ENCODE measurements at regions not wholly inside any gene's neighbourhood (a gene's known extent, or its start where the extent isn't known, plus 50 kb on each side); places are given as distances from the start of the nearest gene placed in this dataset.
"Not testable (repeated sequence)": the region's sequence is repeated elsewhere in the genome, so short reads cannot be mapped to it uniquely, and the experiment has no call there.

- WGBS = 57% methylated on average over 4 of the region's 4 CpGs
- Histone ChIP-seq H3K27me3 (ENCODE audit: control insufficient read depth, insufficient read depth) (no peaks in the 10 kb centered on the region), H3K27ac (ENCODE audit: low read length) (no peak overlapping the region), H3K4me3 (ENCODE audit: low read length) (no peak overlapping the region), H3K4me1 (ENCODE audit: control insufficient read depth, insufficient read depth, low read length) (no peaks in the 10 kb centered on the region), H3K9me3 (ENCODE audit: control insufficient read depth, low read length) (no peaks in the 10 kb centered on the region)
- ATAC-seq (no peak), DNase-seq (no peak)
- intact Hi-C loops (cut with DNase I) = no loop called here
Measured at GRCh38 chr7:8354503-8354902, 78.9 kb upstream of the NXPH1 start.

- 70% methylated on average over 3 of the region's 3 CpGs for WGBS
- no peaks in the 10 kb centered on the region for H3K27me3 ChIP-seq (ENCODE audit: control insufficient read depth, insufficient read depth)
- no peaks in the 10 kb centered on the region for H3K4me1 ChIP-seq (ENCODE audit: control insufficient read depth, insufficient read depth, low read length)
- no peak overlapping the region for H3K4me3 ChIP-seq (ENCODE audit: low read length)
- ATAC-seq = no peak
- H3K27ac ChIP-seq (ENCODE audit: low read length) = no peak overlapping the region
- no peaks in the 10 kb centered on the region for H3K9me3 ChIP-seq (ENCODE audit: control insufficient read depth, low read length)
- intact Hi-C loops (cut with DNase I) = no loop called here
- DNase-seq = no peak
Measured at GRCh38 chr7:8356071-8356470, 77.3 kb upstream of the NXPH1 start.

- 44% methylated on average over 2 of the region's 2 CpGs for WGBS
- H3K4me1 ChIP-seq (ENCODE audit: control insufficient read depth, insufficient read depth, low read length) = no peaks in the 10 kb centered on the region
- intact Hi-C loops (cut with DNase I) = no loop called here
- H3K27ac ChIP-seq (ENCODE audit: low read length) = no peak overlapping the region
- ATAC-seq (no peak), DNase-seq (no peak)
- H3K4me3 ChIP-seq (ENCODE audit: low read length) = no peak overlapping the region
- no peaks in the 10 kb centered on the region for H3K9me3 ChIP-seq (ENCODE audit: control insufficient read depth, low read length)
- no peaks in the 10 kb centered on the region for H3K27me3 ChIP-seq (ENCODE audit: control insufficient read depth, insufficient read depth)
Measured at GRCh38 chr7:8357536-8357935, 75.9 kb upstream of the NXPH1 start.

GRCh38 chr7:8360564-8361153 is 72.8 kb upstream of the NXPH1 start:
- DNase-seq = no peak
- no peak overlapping the region for H3K27ac ChIP-seq (ENCODE audit: low read length)
- 29% methylated on average over 1 of the region's 1 CpG for WGBS
- no peaks in the 10 kb centered on the region for H3K4me1 ChIP-seq (ENCODE audit: control insufficient read depth, insufficient read depth, low read length)
- no peaks in the 10 kb centered on the region for H3K27me3 ChIP-seq (ENCODE audit: control insufficient read depth, insufficient read depth)
- no peak for ATAC-seq
- intact Hi-C loops (cut with DNase I) = no loop called here
- H3K9me3 ChIP-seq (ENCODE audit: control insufficient read depth, low read length) = no peaks in the 10 kb centered on the region
- no peak overlapping the region for H3K4me3 ChIP-seq (ENCODE audit: low read length)

GRCh38 chr7:8362723-8363369 is 70.6 kb upstream of the NXPH1 start:
- no peak for DNase-seq
- ATAC-seq = no peak
- Histone ChIP-seq H3K4me3 (ENCODE audit: low read length) (no peak overlapping the region), H3K4me1 (ENCODE audit: control insufficient read depth, insufficient read depth, low read length) (no peaks in the 10 kb centered on the region), H3K27me3 (ENCODE audit: control insufficient read depth, insufficient read depth) (no peaks in the 10 kb centered on the region), H3K27ac (ENCODE audit: low read length) (no peak overlapping the region), H3K9me3 (ENCODE audit: control insufficient read depth, low read length) (no peaks in the 10 kb centered on the region)
- intact Hi-C loops (cut with DNase I) = no loop called here
- 32% methylated on average over 5 of the region's 5 CpGs for WGBS

- 59% methylated on average over 3 of the region's 3 CpGs for WGBS
- no peaks in the 10 kb centered on the region for H3K4me1 ChIP-seq (ENCODE audit: control insufficient read depth, insufficient read depth, low read length)
- no peak for ATAC-seq
- no peak overlapping the region for H3K4me3 ChIP-seq (ENCODE audit: low read length)
- no peaks in the 10 kb centered on the region for H3K27me3 ChIP-seq (ENCODE audit: control insufficient read depth, insufficient read depth)
- no peak overlapping the region for H3K27ac ChIP-seq (ENCODE audit: low read length)
- no peak for DNase-seq
- no peaks in the 10 kb centered on the region for H3K9me3 ChIP-seq (ENCODE audit: control insufficient read depth, low read length)
- intact Hi-C loops (cut with DNase I) = no loop called here
Measured at GRCh38 chr7:8363407-8364015, 69.9 kb upstream of the NXPH1 start.

GRCh38 chr7:8365499-8366110 is 67.8 kb upstream of the NXPH1 start:
- H3K9me3 ChIP-seq (ENCODE audit: control insufficient read depth, low read length) = no peaks in the 10 kb centered on the region

GRCh38 chr7:8368007-8368406 is 65.4 kb upstream of the NXPH1 start:
- H3K4me1 ChIP-seq (ENCODE audit: control insufficient read depth, insufficient read depth, low read length); intact Hi-C loops (cut with DNase I); H3K27me3 ChIP-seq (ENCODE audit: control insufficient read depth, insufficient read depth); H3K9me3 ChIP-seq (ENCODE audit: control insufficient read depth, low read length); DNase-seq; H3K4me3 ChIP-seq (ENCODE audit: low read length); ATAC-seq; H3K27ac ChIP-seq (ENCODE audit: low read length): not testable (repeated sequence)
- 61% methylated on average over 3 of the region's 3 CpGs for WGBS

More at GRCh38 chr7:8365499-8366110, 67.8 kb upstream of the NXPH1 start:
- no peaks in the 10 kb centered on the region for H3K4me1 ChIP-seq (ENCODE audit: control insufficient read depth, insufficient read depth, low read length)
- ATAC-seq = no peak
- no peak overlapping the region for H3K4me3 ChIP-seq (ENCODE audit: low read length)
- H3K27ac ChIP-seq (ENCODE audit: low read length) = no peak overlapping the region
- WGBS = 50% methylated on average over 2 of the region's 2 CpGs
- DNase-seq = no peak
- intact Hi-C loops (cut with DNase I) = no loop called here
- no peaks in the 10 kb centered on the region for H3K27me3 ChIP-seq (ENCODE audit: control insufficient read depth, insufficient read depth)

- DNase-seq (no peak), ATAC-seq (no peak)
- intact Hi-C loops (cut with DNase I) = no loop called here
- 85% methylated on average over 2 of the region's 2 CpGs for WGBS
- no peaks in the 10 kb centered on the region for H3K4me1 ChIP-seq (ENCODE audit: control insufficient read depth, insufficient read depth, low read length)
- no peaks in the 10 kb centered on the region for H3K27me3 ChIP-seq (ENCODE audit: control insufficient read depth, insufficient read depth)
- H3K9me3 ChIP-seq (ENCODE audit: control insufficient read depth, low read length) = no peaks in the 10 kb centered on the region
- H3K27ac ChIP-seq (ENCODE audit: low read length) = no peak overlapping the region
- H3K4me3 ChIP-seq (ENCODE audit: low read length) = no peak overlapping the region
Measured at GRCh38 chr7:8371742-8372141, 61.7 kb upstream of the NXPH1 start.

GRCh38 chr7:8373851-8374250 is 59.6 kb upstream of the NXPH1 start:
- DNase-seq (no peak), ATAC-seq (no peak)
- Histone ChIP-seq H3K27ac (ENCODE audit: low read length) (no peak overlapping the region), H3K4me1 (ENCODE audit: control insufficient read depth, insufficient read depth, low read length) (no peaks in the 10 kb centered on the region), H3K4me3 (ENCODE audit: low read length) (no peak overlapping the region), H3K27me3 (ENCODE audit: control insufficient read depth, insufficient read depth) (no peaks in the 10 kb centered on the region), H3K9me3 (ENCODE audit: control insufficient read depth, low read length) (no peaks in the 10 kb centered on the region)
- WGBS = 73% methylated on average over 2 of the region's 2 CpGs
- intact Hi-C loops (cut with DNase I) = no loop called here

- intact Hi-C loops (cut with DNase I) = no loop called here
Measured at GRCh38 chr7:8378349-8379019, 54.9 kb upstream of the NXPH1 start.

More at GRCh38 chr7:8378349-8379019, 54.9 kb upstream of the NXPH1 start:
- Histone ChIP-seq H3K27me3 (ENCODE audit: control insufficient read depth, insufficient read depth) (no peaks in the 10 kb centered on the region), H3K4me3 (ENCODE audit: low read length) (no peak overlapping the region), H3K9me3 (ENCODE audit: control insufficient read depth, low read length) (no peaks in the 10 kb centered on the region), H3K4me1 (ENCODE audit: control insufficient read depth, insufficient read depth, low read length) (no peaks in the 10 kb centered on the region), H3K27ac (ENCODE audit: low read length) (no peak overlapping the region)
- DNase-seq (no peak), ATAC-seq (no peak)

Measured in right cardiac atrium (tissue), 5 donors.